ENCODE measurements at regions not wholly inside any gene's neighbourhood (a gene's known extent, or its start where the extent isn't known, plus 50 kb on each side); places are given as distances from the start of the nearest gene placed in this dataset.
A peak's percentile ranks its signal among the peaks of the same experiment; 100 is the strongest.

GRCh38 chr3:182248349-182248880 lies 536.7 kb downstream of the SOX2 start:
- no peak for DNase-seq (ENCODE audit: low spot score, unreplicated experiment)
- TF ChIP-seq, protein P1, sequence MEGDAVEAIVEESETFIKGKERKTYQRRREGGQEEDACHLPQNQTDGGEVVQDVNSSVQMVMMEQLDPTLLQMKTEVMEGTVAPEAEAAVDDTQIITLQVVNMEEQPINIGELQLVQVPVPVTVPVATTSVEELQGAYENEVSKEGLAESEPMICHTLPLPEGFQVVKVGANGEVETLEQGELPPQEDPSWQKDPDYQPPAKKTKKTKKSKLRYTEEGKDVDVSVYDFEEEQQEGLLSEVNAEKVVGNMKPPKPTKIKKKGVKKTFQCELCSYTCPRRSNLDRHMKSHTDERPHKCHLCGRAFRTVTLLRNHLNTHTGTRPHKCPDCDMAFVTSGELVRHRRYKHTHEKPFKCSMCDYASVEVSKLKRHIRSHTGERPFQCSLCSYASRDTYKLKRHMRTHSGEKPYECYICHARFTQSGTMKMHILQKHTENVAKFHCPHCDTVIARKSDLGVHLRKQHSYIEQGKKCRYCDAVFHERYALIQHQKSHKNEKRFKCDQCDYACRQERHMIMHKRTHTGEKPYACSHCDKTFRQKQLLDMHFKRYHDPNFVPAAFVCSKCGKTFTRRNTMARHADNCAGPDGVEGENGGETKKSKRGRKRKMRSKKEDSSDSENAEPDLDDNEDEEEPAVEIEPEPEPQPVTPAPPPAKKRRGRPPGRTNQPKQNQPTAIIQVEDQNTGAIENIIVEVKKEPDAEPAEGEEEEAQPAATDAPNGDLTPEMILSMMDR (IDR thresholded peaks at IDR 0.05; ENCODE audit: unreplicated experiment): peak; percentile 15
- H3K9me3 Mint-ChIP-seq (ENCODE audit: low read depth): no peaks in the 10 kb centered on the region
- H3K27me3 Mint-ChIP-seq: peaks cover 6% of the 10 kb centered on the region
- no peaks in the 10 kb centered on the region for H3K36me3 Mint-ChIP-seq (ENCODE audit: insufficient read depth)
- H3K27ac Mint-ChIP-seq: no peak overlapping the region
- H3K4me3 Mint-ChIP-seq (ENCODE audit: low read depth): no peak overlapping the region
- peaks cover 10% of the 10 kb centered on the region for H3K4me1 Mint-ChIP-seq (ENCODE audit: low read depth)

- H3K36me3 Mint-ChIP-seq (ENCODE audit: insufficient read depth): no peaks in the 10 kb centered on the region
- peaks cover 7% of the 10 kb centered on the region for H3K4me1 Mint-ChIP-seq (ENCODE audit: low read depth)
- no peak for DNase-seq (ENCODE audit: low spot score, unreplicated experiment)
- H3K9me3 Mint-ChIP-seq (ENCODE audit: low read depth): no peaks in the 10 kb centered on the region
- no peak overlapping the region for H3K27ac Mint-ChIP-seq
- no peaks in the 10 kb centered on the region for H3K27me3 Mint-ChIP-seq
- no peak overlapping the region for H3K4me3 Mint-ChIP-seq (ENCODE audit: low read depth)
- TF ChIP-seq, protein P1 (IDR thresholded peaks at IDR 0.05; ENCODE audit: unreplicated experiment): no peak
Measured at GRCh38 chr3:182252802-182253201, 540.5 kb upstream of the ATP11B start.

DNA sequence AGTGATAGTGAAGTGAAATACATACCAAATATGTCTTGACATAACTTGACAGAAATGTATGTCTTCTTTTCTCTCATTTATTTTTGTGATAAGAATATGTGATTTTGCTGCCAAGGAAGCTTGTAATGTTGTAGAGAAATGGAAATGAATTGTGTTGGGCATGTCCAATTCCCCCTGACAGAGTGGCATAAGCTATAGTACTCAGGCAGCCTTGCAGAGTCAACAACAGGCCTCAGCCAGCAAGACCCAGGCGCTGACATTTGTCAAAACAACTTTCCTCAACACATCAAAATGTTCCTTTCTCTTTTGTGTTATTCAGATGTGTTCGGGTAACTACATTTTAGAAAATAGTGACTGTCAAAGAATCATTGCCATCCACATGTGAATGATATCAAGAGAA lies 538.1 kb upstream of the ATP11B start:
- no peak for DNase-seq (ENCODE audit: low spot score, unreplicated experiment)
- TF ChIP-seq, protein P1 (IDR thresholded peaks at IDR 0.05; ENCODE audit: unreplicated experiment): no peak
- no peaks in the 10 kb centered on the region for H3K27me3 Mint-ChIP-seq
- H3K27ac Mint-ChIP-seq: no peak overlapping the region
- no peaks in the 10 kb centered on the region for H3K36me3 Mint-ChIP-seq (ENCODE audit: insufficient read depth)
- H3K9me3 Mint-ChIP-seq (ENCODE audit: low read depth): no peaks in the 10 kb centered on the region
- no peak overlapping the region for H3K4me3 Mint-ChIP-seq (ENCODE audit: low read depth)
- H3K4me1 Mint-ChIP-seq (ENCODE audit: low read depth): peaks cover 7% of the 10 kb centered on the region

- Mint-ChIP-seq H3K4me1 (ENCODE audit: low read depth) (peaks cover 10% of the 10 kb centered on the region), H3K27me3 (peaks cover 10% of the 10 kb centered on the region), H3K27ac (no peak overlapping the region), H3K9me3 (ENCODE audit: low read depth) (no peaks in the 10 kb centered on the region), H3K36me3 (ENCODE audit: insufficient read depth) (no peaks in the 10 kb centered on the region), H3K4me3 (ENCODE audit: low read depth) (no peak overlapping the region)
- TF ChIP-seq, protein P1 (IDR thresholded peaks at IDR 0.05; ENCODE audit: unreplicated experiment): no peak
- DNase-seq (ENCODE audit: low spot score, unreplicated experiment): no peak
Measured at GRCh38 chr3:182257361-182257760, 535.9 kb upstream of the ATP11B start.

DNA sequence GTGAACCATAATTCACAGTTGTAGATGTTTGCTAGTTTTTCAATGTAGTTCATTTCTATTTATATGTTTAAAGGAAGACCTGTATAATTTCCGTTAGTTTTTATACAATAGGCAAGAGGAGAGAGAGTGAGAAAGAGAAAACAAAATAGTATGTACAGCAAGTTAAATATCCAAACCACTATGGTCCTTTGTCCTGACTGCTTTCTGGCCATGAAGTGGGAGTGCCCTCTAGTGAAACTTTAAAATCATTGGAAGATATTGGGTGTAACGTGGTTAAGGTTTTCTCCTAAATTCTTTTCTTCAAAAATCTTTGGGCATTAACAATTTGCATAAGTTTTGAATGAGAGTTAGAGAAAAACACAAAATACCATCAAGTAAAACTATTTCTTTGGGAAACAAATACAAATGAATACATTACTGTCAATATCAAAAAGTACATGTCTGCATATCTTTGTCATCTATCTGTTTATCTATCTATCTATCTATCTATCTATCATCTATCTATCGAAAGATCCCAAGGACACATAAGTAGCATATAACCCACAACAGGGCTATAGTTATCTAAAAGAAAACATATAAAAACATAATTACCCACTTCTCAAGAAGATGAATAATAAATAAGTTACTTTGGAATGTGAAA lies 534.6 kb upstream of the ATP11B start:
- Mint-ChIP-seq H3K9me3 (ENCODE audit: low read depth) (no peaks in the 10 kb centered on the region), H3K36me3 (ENCODE audit: insufficient read depth) (no peaks in the 10 kb centered on the region), H3K27me3 (peaks cover 11% of the 10 kb centered on the region), H3K4me3 (ENCODE audit: low read depth) (no peak overlapping the region), H3K27ac (no peak overlapping the region), H3K4me1 (ENCODE audit: low read depth) (peaks cover 8% of the 10 kb centered on the region)
- TF ChIP-seq, protein P1 (IDR thresholded peaks at IDR 0.05; ENCODE audit: unreplicated experiment): peak; percentile 82
- no peak for DNase-seq (ENCODE audit: low spot score, unreplicated experiment)

All from progenitor cell of endocrine pancreas (in vitro differentiated cells).